Adrenal gland (tissue), 9 donors: ENCODE measurements at regions not wholly inside any gene's neighbourhood (a gene's known extent, or its start where the extent isn't known, plus 50 kb on each side); places are given as distances from the start of the nearest gene placed in this dataset.

Source experiments
- DNase-seq, 7 donors: peaks; one replicate each; pipeline ENCODE4 v3.0.0-alpha.2; 2019 to 2020
- H3K27ac ChIP-seq, 5 donors: fragments of 200-600 bp; sonication (generic) in 4 of 5; 1 replicate in 3 of 5; 2 replicates in 2 of 5; pipeline versions ENCODE4 v1.5.1 to v1.8.0; 2016 to 2020; ENCODE audit warnings: mild to moderate bottlenecking in 1 of 5
- H3K27me3 ChIP-seq: fragments of 200-600 bp; 2 replicates; pipeline ENCODE4 v1.8.0; 2021
- H3K36me3 ChIP-seq, 2 donors: fragments of 200-600 bp; replicated peaks in 1 of 2; 1 replicate in 1 of 2; 2 replicates in 1 of 2; pipeline versions ENCODE4 v1.5.1 to v1.8.0; 2018 to 2022
- H3K4me1 ChIP-seq, 2 donors: fragments of 200-600 bp; replicated peaks in 1 of 2; 1 replicate in 1 of 2; 2 replicates in 1 of 2; pipeline versions ENCODE4 v1.5.1 to v1.8.0; 2018 to 2021
- H3K4me3 ChIP-seq, 4 donors: fragments of 200-600 bp; sonication (generic) in 3 of 4; one replicate each; pipeline ENCODE4 v1.5.1; 2016 to 2018
- H3K9me3 ChIP-seq, 3 donors: fragments of 200-600 bp; sonication (generic) in 1 of 3; replicated peaks in 1 of 3; 1 replicate in 2 of 3; 2 replicates in 1 of 3; pipeline versions ENCODE4 v1.5.1 to v1.8.0; 2016 to 2021
- POLR2A ChIP-seq, 2 donors: fragments of 450-650 bp; IDR thresholded peaks; one replicate each; pipeline ENCODE4 v1.6.1; 2017; ENCODE audit warnings: antibody characterized with exemption in 2 of 2, mild to moderate bottlenecking in 2 of 2, moderate library complexity in 1 of 2
- WGBS, 4 donors: extraction: QIAGEN DNeasy Blood & Tissue Kit in 2 of 4; methylation state at CpG; one replicate each; pipeline versions ENCODE4 v1.1.5 to v1.1.7; 2013 to 2017; 5-methylcytosine and 5-hydroxymethylcytosine counted together
- intact Hi-C, 2 donors: fragments of 100-400 bp; cut with DNase I; formaldehyde crosslinking; loops; one replicate each; pipeline versions ENCODE4 v1.14.1 to v1.15.0; 2022 to 2023
- TF ChIP-seq, protein P1 (sequence below), 6 experiments: fragments of 450-650 bp in 4 of 6; fragments of 200-600 bp in 2 of 6; sonication (generic) in 1 of 6; IDR thresholded peaks; 1 replicate in 5 of 6; 2 replicates in 1 of 6; pipeline versions ENCODE4 v1.5.1 to v1.8.0; 2016 to 2021; ENCODE audit warnings: antibody characterized with exemption in 6 of 6, mild to moderate bottlenecking in 2 of 6, moderate library complexity in 1 of 6
- donor health status: healthy with polysubstance abuse.
- donor health status: Bipolar disorder and iron deficiency.
- donor health status: DM: yes; HTN: yes; CAD: no.
- donor health status: DM: no; HTN: no; CAD: no.
- donor health status: DM: no; HTN: no; CAD: no.

GRCh38 chr7:10079572-10079971 lies 894.1 kb upstream of the PHF14 start:
- Histone ChIP-seq H3K36me3 (no peaks in the 10 kb centered on the region), H3K4me3 (no peak overlapping the region), H3K27ac (no peak overlapping the region), H3K27me3 (no peaks in the 10 kb centered on the region), H3K9me3 (no peaks in the 10 kb centered on the region), H3K4me1 (no peaks in the 10 kb centered on the region)
- DNase-seq: no peak
- intact Hi-C loops: no loop called here
- 92 to 97% (median 95%) methylated on average over 5 of the region's 5 CpGs for WGBS, 4 donors
- TF ChIP-seq, protein P1, sequence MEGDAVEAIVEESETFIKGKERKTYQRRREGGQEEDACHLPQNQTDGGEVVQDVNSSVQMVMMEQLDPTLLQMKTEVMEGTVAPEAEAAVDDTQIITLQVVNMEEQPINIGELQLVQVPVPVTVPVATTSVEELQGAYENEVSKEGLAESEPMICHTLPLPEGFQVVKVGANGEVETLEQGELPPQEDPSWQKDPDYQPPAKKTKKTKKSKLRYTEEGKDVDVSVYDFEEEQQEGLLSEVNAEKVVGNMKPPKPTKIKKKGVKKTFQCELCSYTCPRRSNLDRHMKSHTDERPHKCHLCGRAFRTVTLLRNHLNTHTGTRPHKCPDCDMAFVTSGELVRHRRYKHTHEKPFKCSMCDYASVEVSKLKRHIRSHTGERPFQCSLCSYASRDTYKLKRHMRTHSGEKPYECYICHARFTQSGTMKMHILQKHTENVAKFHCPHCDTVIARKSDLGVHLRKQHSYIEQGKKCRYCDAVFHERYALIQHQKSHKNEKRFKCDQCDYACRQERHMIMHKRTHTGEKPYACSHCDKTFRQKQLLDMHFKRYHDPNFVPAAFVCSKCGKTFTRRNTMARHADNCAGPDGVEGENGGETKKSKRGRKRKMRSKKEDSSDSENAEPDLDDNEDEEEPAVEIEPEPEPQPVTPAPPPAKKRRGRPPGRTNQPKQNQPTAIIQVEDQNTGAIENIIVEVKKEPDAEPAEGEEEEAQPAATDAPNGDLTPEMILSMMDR (IDR thresholded peaks at IDR 0.05): no peak
- TF ChIP-seq POLR2A (IDR thresholded peaks at IDR 0.05): no peak

DNA sequence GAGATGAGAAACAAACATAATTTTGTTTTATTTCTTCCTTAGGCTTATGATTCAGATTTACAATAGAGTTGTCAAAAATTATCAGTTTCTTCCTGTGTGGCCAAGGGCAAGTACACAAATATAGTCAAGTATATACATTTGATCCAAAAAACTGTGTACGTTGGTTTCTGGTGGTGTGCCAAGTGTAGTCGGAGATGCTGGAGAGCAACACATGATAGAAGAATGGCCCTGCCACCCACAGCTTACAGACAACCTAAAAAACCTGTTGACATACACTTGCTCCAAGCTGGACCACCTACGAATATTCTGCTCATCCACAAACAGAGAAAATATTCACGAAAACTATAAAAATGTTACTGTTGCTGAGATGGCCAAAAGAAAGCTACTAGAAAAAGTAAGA lies 890.8 kb upstream of the PHF14 start:
- no peaks in the 10 kb centered on the region for H3K4me1 ChIP-seq
- intact Hi-C loops: no loop called here
- TF ChIP-seq POLR2A (IDR thresholded peaks at IDR 0.05): no peak
- TF ChIP-seq, protein P1 (IDR thresholded peaks at IDR 0.05): no peak
- no peaks in the 10 kb centered on the region for H3K36me3 ChIP-seq
- no peaks in the 10 kb centered on the region for H3K27me3 ChIP-seq
- no peak overlapping the region for H3K4me3 ChIP-seq
- no peak for DNase-seq
- no peak overlapping the region for H3K27ac ChIP-seq
- WGBS, 4 donors: 66 to 71% (median 71%) methylated on average over 4 of the region's 4 CpGs
- no peaks in the 10 kb centered on the region for H3K9me3 ChIP-seq

- 55 to 65% (median 61%) methylated on average over 4 of the region's 4 CpGs for WGBS, 4 donors
- H3K4me3 ChIP-seq: no peak overlapping the region
- TF ChIP-seq, protein P1 (IDR thresholded peaks at IDR 0.05): no peak
- no peaks in the 10 kb centered on the region for H3K9me3 ChIP-seq
- H3K36me3 ChIP-seq: no peaks in the 10 kb centered on the region
- no peak for DNase-seq
- intact Hi-C loops: no loop called here
- no peaks in the 10 kb centered on the region for H3K27me3 ChIP-seq
- H3K27ac ChIP-seq: no peak overlapping the region
- no peaks in the 10 kb centered on the region for H3K4me1 ChIP-seq
Observed at GRCh38 chr7:10083766-10084165, 889.9 kb upstream of the PHF14 start.

DNA sequence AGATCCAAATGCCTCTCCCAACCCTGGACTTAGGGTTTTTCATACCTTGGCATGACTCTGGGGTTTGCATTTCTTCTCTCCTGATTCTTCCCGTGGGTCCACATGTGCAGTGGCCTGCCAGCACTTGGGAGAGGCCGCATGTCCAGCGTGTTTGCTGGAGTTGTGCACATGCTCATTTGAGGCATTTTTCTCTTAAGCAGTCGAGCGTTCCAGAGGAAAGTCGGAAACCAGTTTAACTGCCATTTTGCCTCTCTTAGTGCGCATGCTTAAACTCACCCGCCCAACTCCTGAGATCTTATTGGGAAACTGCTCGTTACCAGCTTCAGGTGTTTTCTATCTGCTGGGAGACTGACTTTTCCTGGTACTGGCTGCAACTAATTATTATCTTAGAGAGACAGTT lies 888.4 kb upstream of the PHF14 start:
- no peaks in the 10 kb centered on the region for H3K36me3 ChIP-seq

More for the DNA sequence above, 888.4 kb upstream of the PHF14 start:
- H3K9me3 ChIP-seq: no peaks in the 10 kb centered on the region
- WGBS, 4 donors: 94 to 96% (median 95%) methylated on average over 9 of the region's 9 CpGs
- no peaks in the 10 kb centered on the region for H3K27me3 ChIP-seq
- no peak for DNase-seq
- H3K4me3 ChIP-seq: no peak overlapping the region
- TF ChIP-seq, protein P1 (IDR thresholded peaks at IDR 0.05): no peak
- TF ChIP-seq POLR2A (IDR thresholded peaks at IDR 0.05): no peak
- intact Hi-C loops: no loop called here
- no peak overlapping the region for H3K27ac ChIP-seq
- H3K4me1 ChIP-seq: no peaks in the 10 kb centered on the region
